ENCODE measurements at regions not wholly inside any gene's neighbourhood (a gene's known extent, or its start where the extent isn't known, plus 50 kb on each side); places are given as distances from the start of the nearest gene placed in this dataset.

DNA sequence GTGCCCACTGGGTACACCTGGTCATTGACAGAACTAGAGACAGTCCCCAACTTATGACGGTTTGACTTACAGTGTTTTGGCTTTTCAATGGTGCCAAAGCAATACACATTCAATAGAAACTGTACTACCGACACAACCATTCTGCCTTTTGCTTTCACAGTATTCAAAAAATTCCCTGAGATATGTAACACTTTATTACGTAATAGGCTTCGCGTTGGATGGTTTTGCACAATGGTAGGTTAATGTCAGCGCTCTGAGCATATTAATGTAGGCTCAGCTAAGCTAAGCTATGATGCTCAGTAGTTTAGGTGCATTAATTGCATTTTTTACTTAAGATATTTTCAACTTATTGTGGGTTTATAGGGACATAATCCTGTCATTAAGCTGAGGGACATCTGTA lies 105.1 kb upstream of the B3GAT1 start:
- TF ChIP-seq, protein P1, sequence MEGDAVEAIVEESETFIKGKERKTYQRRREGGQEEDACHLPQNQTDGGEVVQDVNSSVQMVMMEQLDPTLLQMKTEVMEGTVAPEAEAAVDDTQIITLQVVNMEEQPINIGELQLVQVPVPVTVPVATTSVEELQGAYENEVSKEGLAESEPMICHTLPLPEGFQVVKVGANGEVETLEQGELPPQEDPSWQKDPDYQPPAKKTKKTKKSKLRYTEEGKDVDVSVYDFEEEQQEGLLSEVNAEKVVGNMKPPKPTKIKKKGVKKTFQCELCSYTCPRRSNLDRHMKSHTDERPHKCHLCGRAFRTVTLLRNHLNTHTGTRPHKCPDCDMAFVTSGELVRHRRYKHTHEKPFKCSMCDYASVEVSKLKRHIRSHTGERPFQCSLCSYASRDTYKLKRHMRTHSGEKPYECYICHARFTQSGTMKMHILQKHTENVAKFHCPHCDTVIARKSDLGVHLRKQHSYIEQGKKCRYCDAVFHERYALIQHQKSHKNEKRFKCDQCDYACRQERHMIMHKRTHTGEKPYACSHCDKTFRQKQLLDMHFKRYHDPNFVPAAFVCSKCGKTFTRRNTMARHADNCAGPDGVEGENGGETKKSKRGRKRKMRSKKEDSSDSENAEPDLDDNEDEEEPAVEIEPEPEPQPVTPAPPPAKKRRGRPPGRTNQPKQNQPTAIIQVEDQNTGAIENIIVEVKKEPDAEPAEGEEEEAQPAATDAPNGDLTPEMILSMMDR (IDR thresholded peaks at IDR 0.05) = no peak
- TF ChIP-seq POLR2A (IDR thresholded peaks at IDR 0.05) = no peak
- no peak for TF ChIP-seq EP300 (IDR thresholded peaks at IDR 0.05)
